Right atrium auricular region (tissue), 2 donors: ENCODE measurements at regions not wholly inside any gene's neighbourhood (a gene's known extent, or its start where the extent isn't known, plus 50 kb on each side); places are given as distances from the start of the nearest gene placed in this dataset.

Source experiments
- DNase-seq: peaks from one replicate; pipeline ENCODE4 v3.0.0-alpha.2; 2019; ENCODE audit warnings: low spot score
- H3K27ac ChIP-seq, 2 donors: fragments of 200-600 bp; sonication (generic); 1 replicate in 1 of 2; 2 replicates in 1 of 2; pipeline ENCODE4 v1.5.1; 2016 to 2019
- H3K27me3 ChIP-seq, 2 donors: fragments of 200-600 bp; sonication (generic); one replicate each; pipeline versions ENCODE4 v1.5.1 to v1.6.0; 2017 to 2019
- H3K36me3 ChIP-seq: fragments of 200-600 bp; sonication (generic); one replicate; pipeline ENCODE4 v1.5.1; 2016
- H3K4me1 ChIP-seq, 2 donors: fragments of 200-600 bp; sonication (generic); one replicate each; pipeline versions ENCODE4 v1.5.1 to v1.6.0; 2017 to 2019
- H3K4me3 ChIP-seq, 2 donors: fragments of 200-600 bp; sonication (generic); 1 replicate in 1 of 2; 2 replicates in 1 of 2; pipeline ENCODE4 v1.5.1; 2017 to 2019; ENCODE audit warnings: mild to moderate bottlenecking in 1 of 2, moderate library complexity in 1 of 2
- H3K9me3 ChIP-seq, 2 donors: fragments of 200-600 bp; sonication (generic); one replicate each; pipeline ENCODE4 v1.5.1; 2019
- TF ChIP-seq, protein P1 (sequence below), 2 donors: fragments of 200-600 bp; sonication (generic); IDR thresholded peaks; one replicate each; pipeline ENCODE4 v1.5.1; 2019; ENCODE audit warnings: antibody characterized with exemption in 2 of 2

DNA sequence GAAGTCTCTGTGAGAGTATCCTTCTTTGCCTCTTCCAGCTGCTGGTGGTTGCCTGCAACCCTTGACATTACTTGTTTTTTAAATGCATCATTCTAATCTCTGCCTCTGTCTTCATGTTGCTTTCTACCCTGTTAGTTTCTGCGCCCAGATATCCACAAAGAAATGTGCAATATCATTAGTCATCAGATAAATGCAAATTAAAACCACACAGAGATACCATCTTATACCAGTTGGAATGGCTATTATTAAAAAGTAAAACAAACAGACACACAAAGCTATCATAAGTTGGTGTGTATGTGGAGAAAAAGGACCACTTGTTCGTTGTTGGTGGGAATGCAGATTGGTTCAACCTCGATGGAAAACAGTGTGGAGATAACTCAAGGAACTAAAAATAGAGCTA is 517.4 kb downstream of the FAT4 start:
- Histone ChIP-seq H3K27me3 (no peaks in the 10 kb centered on the region), H3K9me3 (no peaks in the 10 kb centered on the region), H3K27ac (no peak overlapping the region), H3K4me1 (no peaks in the 10 kb centered on the region), H3K4me3 (no peak overlapping the region), H3K36me3 (no peaks in the 10 kb centered on the region)
- DNase-seq, result no peak
- TF ChIP-seq, protein P1, sequence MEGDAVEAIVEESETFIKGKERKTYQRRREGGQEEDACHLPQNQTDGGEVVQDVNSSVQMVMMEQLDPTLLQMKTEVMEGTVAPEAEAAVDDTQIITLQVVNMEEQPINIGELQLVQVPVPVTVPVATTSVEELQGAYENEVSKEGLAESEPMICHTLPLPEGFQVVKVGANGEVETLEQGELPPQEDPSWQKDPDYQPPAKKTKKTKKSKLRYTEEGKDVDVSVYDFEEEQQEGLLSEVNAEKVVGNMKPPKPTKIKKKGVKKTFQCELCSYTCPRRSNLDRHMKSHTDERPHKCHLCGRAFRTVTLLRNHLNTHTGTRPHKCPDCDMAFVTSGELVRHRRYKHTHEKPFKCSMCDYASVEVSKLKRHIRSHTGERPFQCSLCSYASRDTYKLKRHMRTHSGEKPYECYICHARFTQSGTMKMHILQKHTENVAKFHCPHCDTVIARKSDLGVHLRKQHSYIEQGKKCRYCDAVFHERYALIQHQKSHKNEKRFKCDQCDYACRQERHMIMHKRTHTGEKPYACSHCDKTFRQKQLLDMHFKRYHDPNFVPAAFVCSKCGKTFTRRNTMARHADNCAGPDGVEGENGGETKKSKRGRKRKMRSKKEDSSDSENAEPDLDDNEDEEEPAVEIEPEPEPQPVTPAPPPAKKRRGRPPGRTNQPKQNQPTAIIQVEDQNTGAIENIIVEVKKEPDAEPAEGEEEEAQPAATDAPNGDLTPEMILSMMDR (IDR thresholded peaks at IDR 0.05), result no peak

DNA sequence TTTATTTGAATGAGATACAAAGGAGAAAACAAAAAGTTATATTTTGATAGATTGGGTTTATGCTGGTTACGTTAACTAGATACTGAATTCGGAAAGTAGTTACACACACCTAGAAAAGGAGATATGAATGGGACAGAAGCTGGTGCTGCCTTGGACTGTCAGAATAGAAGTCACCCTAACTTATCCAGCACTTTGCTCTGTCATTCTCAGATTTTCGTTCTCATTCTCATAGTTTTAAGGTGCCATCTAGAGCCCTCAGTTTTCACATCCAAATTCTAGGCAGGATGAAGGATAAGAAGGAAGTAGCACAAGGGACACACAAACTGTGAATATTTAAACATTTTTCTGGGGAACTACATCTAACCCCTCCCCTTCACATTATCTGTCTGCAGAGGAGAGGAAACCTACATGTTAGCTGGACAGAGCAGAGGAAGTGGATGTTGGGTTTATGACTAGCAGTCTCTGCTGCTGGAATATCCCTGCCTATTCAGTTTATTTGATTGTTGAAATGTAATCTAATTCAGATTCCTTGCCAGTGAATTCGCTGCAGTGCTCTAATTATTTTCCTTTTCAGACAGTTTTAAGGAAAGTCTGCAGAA is 521.9 kb downstream of the FAT4 start:
- Histone ChIP-seq H3K4me1 (no peaks in the 10 kb centered on the region), H3K27ac (no peak overlapping the region), H3K9me3 (no peaks in the 10 kb centered on the region), H3K36me3 (no peaks in the 10 kb centered on the region), H3K27me3 (no peaks in the 10 kb centered on the region), H3K4me3 (no peak overlapping the region)
- TF ChIP-seq, protein P1 (IDR thresholded peaks at IDR 0.05), result no peak
- DNase-seq, result no peak

DNA sequence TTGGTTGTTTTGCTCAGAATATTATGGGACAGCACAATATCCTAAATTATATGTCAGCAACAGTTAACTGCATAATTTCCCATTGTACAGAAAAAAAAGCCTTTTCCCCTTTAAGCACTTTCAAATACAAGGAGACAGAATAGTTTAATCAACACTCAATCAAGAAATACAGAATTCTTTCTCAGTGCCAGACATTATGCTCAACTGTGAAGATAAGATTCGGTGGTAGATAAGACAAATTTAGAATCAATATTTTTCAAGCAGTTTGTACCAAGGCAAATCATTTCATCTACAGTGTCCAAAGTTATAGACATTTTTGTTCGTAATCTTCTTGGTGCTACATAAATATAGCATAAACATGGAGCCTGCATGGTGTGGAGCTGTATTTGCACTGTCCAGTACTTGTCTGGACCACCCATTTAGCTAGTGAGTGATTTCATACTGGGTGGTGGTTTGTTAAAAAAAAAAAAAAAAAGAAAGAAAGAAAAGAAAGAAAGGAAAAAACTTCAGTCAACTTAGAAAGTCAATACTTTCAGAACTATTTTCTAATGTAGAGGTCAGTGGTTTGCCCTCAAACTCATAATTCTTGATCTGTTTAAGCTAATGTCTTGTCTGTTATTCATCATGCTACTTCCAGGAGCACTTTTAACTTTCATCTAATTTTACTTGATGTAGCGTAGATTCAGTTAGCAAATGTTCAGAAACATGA is 522.9 kb downstream of the FAT4 start:
- H3K4me1 ChIP-seq, result no peaks in the 10 kb centered on the region
- no peak for DNase-seq
- H3K36me3 ChIP-seq, result no peaks in the 10 kb centered on the region
- no peaks in the 10 kb centered on the region for H3K9me3 ChIP-seq
- H3K27me3 ChIP-seq, result no peaks in the 10 kb centered on the region
- H3K4me3 ChIP-seq, result no peak overlapping the region
- TF ChIP-seq, protein P1 (IDR thresholded peaks at IDR 0.05), result no peak
- H3K27ac ChIP-seq, result no peak overlapping the region

DNA sequence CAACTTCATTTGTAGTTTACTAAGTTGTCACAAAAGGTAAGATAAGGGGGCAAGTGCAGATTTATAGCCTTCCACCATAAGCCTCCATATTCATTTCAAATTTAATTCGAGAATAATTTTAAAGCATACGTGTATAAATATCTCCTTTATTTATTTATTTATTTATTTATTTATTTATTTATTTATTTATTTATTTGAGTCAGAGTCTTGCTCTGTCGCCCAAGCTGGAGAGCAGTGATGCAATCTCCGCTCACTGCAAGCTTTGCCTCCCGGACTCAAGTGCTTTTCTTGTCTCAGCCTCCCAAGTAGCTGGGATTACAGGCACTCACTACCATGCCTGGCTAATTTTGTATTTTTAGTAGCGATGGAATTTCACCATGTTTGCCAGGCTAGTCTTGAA is 523.4 kb downstream of the FAT4 start:
- TF ChIP-seq, protein P1 (IDR thresholded peaks at IDR 0.05), result no peak
- no peak overlapping the region for H3K4me3 ChIP-seq

DNA sequence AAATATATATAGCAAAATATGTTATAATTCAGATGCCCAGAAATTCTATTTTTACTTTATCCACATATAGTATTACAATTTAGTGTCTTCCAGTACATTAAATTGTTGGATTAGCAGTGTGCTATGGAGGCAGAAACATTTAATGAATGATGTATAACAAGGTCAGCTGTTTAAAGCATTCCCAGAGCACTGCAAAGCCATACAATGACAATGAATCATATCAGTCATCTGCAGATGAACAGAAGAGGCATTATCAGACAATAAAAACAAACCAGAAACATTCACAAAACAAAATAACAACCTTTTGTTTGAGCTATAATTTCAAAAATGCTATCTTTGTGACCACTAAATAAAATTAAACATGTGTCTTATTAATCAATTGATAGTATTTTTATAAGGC is 524.2 kb downstream of the FAT4 start:
- Histone ChIP-seq H3K27me3 (no peaks in the 10 kb centered on the region), H3K9me3 (no peaks in the 10 kb centered on the region), H3K36me3 (no peaks in the 10 kb centered on the region), H3K4me1 (no peaks in the 10 kb centered on the region), H3K27ac (no peak overlapping the region), H3K4me3 (no peak overlapping the region)
- TF ChIP-seq, protein P1 (IDR thresholded peaks at IDR 0.05), result no peak
- DNase-seq, result no peak

More for the DNA sequence above, 523.4 kb downstream of the FAT4 start:
- H3K36me3 ChIP-seq, result no peaks in the 10 kb centered on the region
- no peaks in the 10 kb centered on the region for H3K27me3 ChIP-seq
- H3K9me3 ChIP-seq, result no peaks in the 10 kb centered on the region
- no peak overlapping the region for H3K27ac ChIP-seq
- H3K4me1 ChIP-seq, result no peaks in the 10 kb centered on the region
- DNase-seq, result no peak
